MM.1S (cell line): ENCODE measurements at regions not wholly inside any gene's neighbourhood (a gene's known extent, or its start where the extent isn't known, plus 50 kb on each side); places are given as distances from the start of the nearest gene placed in this dataset.

Experiments used
- CTCF ChIP-seq: fragments of 300-600 bp; sonication (generic); IDR thresholded peaks from 2 replicates; pipeline ENCODE4 v1.5.1; 2016; ENCODE audit warnings: antibody characterized with exemption, low read length, mixed read lengths
- EZH2 ChIP-seq: fragments of 300-600 bp; sonication (generic); optimal IDR thresholded peaks from 2 replicates; pipeline ENCODE3; 2017; ENCODE audit warnings: low read depth, mild to moderate bottlenecking, antibody characterized with exemption, low read length, mixed read lengths
- EZH2phosphoT487 ChIP-seq: fragments of 300-600 bp; sonication (generic); IDR thresholded peaks from 2 replicates; pipeline ENCODE4 v1.6.1; 2018; ENCODE audit warnings: antibody characterized with exemption, low read length

GRCh38 chr11:79864882-79865281 lies 424.1 kb upstream of the TENM4 start:
- TF ChIP-seq EZH2 (no peak), CTCF (no peak), EZH2phosphoT487 (no peak)
